Bronchial epithelial cell (primary cell): ENCODE measurements at regions not wholly inside any gene's neighbourhood (a gene's known extent, or its start where the extent isn't known, plus 50 kb on each side); places are given as distances from the start of the nearest gene placed in this dataset.

Experiments used
- DNase-seq: peaks from one replicate; pipeline ENCODE4 v3.0.0-alpha.2; 2010; ENCODE audit warnings: low read depth
- FAIRE-seq: peaks from 2 replicates; lab custom pipeline; 2011; peaks lifted over from hg19 to GRCh38; lab: Jason Lieb, UNC
- H3K27me3 ChIP-seq: 2 replicates; pipeline ENCODE4 v1.5.1; 2011; ENCODE audit warnings: low read length; ENCODE audit not compliant: control insufficient read depth, insufficient read depth
- H3K36me3 ChIP-seq: 2 replicates; pipeline ENCODE4 v1.5.1; 2011; ENCODE audit warnings: low read length; ENCODE audit not compliant: control insufficient read depth, insufficient read depth
- H3K4me3 ChIP-seq: 2 replicates; pipeline ENCODE4 v1.5.1; 2011; ENCODE audit warnings: mild to moderate bottlenecking, low read depth, low read length, control low read depth
- CTCF ChIP-seq: IDR thresholded peaks from 2 replicates; pipeline ENCODE4 v1.5.1; 2011; ENCODE audit warnings: mild to moderate bottlenecking, moderate library complexity, low read length, control low read depth, inconsistent platforms; ENCODE audit not compliant: insufficient read depth, severe bottlenecking

- no peaks in the 10 kb centered on the region for H3K36me3 ChIP-seq
- DNase-seq (no peak), FAIRE-seq (no peak)
- no peaks in the 10 kb centered on the region for H3K27me3 ChIP-seq
- no peak overlapping the region for H3K4me3 ChIP-seq
- TF ChIP-seq CTCF = no peak
Measured at GRCh38 chr2:188784269-188784762, 189.9 kb upstream of the COL3A1 start.

GRCh38 chr2:188785061-188785460, 189.1 kb upstream of the COL3A1 start:
- Histone ChIP-seq H3K27me3 (no peaks in the 10 kb centered on the region), H3K4me3 (no peak overlapping the region), H3K36me3 (no peaks in the 10 kb centered on the region)
- FAIRE-seq = no peak
- TF ChIP-seq CTCF = no peak
- no peak for DNase-seq

- Histone ChIP-seq H3K36me3 (no peaks in the 10 kb centered on the region), H3K27me3 (no peaks in the 10 kb centered on the region), H3K4me3 (no peak overlapping the region)
- TF ChIP-seq CTCF = no peak
- DNase-seq = no peak
- no peak for FAIRE-seq
Measured at GRCh38 chr2:188785490-188785889, 188.7 kb upstream of the COL3A1 start.

- Histone ChIP-seq H3K27me3 (no peaks in the 10 kb centered on the region), H3K4me3 (no peak overlapping the region), H3K36me3 (no peaks in the 10 kb centered on the region)
- FAIRE-seq (no peak), DNase-seq (peak; percentile 79)
- TF ChIP-seq CTCF = no peak
Measured at GRCh38 chr2:188786368-188786841, 187.8 kb upstream of the COL3A1 start.

- Histone ChIP-seq H3K36me3 (no peaks in the 10 kb centered on the region), H3K27me3 (no peaks in the 10 kb centered on the region), H3K4me3 (no peak overlapping the region)
- peak; percentile 53 for DNase-seq
- FAIRE-seq = no peak
- no peak for TF ChIP-seq CTCF
Measured at GRCh38 chr2:188787021-188787657, 187.0 kb upstream of the COL3A1 start.
